ENCODE measurements at regions not wholly inside any gene's neighbourhood (a gene's known extent, or its start where the extent isn't known, plus 50 kb on each side); places are given as distances from the start of the nearest gene placed in this dataset.

DNA sequence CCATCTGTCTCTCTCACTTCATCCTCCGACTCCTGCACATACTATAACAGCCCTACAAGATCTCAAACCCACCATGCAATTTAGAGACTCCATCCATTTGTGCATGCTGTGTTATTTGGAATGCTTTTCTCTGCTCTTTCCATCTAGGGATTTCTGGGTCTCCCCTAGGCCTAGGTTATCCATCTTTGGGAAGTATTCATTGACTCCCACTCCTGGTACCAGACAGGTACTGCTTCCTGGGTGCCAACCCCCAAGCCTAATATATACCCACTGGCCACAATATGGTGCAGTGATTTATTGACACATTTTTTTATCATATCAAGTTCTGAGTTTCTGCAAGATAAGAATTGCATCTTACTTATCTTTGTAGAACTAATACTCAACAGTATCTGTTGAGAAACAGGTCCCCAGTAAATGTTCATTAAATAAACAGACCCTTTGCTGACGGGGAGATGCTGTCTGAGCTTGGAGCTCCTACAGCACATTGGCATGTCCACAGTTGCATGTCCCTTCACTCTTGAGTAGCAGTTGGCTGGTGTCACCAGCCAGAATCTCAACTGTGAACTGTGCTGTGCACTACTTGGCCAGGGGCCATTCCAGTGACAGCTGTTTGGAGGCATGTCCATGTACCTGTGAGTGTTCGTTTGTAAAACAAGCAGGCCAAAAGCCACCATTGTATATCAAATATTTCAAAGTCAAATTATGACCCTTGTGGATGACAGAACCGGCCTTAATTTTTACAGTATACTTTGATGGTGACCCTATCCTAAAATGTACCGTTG, 223.3 kb upstream of the NFE2L3 start:
- no peak overlapping the region for H3K4me3 ChIP-seq (ENCODE audit: control insufficient read depth, low read depth, low read length)
- TF ChIP-seq, protein P1, sequence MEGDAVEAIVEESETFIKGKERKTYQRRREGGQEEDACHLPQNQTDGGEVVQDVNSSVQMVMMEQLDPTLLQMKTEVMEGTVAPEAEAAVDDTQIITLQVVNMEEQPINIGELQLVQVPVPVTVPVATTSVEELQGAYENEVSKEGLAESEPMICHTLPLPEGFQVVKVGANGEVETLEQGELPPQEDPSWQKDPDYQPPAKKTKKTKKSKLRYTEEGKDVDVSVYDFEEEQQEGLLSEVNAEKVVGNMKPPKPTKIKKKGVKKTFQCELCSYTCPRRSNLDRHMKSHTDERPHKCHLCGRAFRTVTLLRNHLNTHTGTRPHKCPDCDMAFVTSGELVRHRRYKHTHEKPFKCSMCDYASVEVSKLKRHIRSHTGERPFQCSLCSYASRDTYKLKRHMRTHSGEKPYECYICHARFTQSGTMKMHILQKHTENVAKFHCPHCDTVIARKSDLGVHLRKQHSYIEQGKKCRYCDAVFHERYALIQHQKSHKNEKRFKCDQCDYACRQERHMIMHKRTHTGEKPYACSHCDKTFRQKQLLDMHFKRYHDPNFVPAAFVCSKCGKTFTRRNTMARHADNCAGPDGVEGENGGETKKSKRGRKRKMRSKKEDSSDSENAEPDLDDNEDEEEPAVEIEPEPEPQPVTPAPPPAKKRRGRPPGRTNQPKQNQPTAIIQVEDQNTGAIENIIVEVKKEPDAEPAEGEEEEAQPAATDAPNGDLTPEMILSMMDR (IDR thresholded peaks at IDR 0.05; ENCODE audit: control insufficient read depth, insufficient read depth, low read depth, low read length, missing control alignments): no peak
- DNase-seq (ENCODE audit: low read depth): no peak

DNA sequence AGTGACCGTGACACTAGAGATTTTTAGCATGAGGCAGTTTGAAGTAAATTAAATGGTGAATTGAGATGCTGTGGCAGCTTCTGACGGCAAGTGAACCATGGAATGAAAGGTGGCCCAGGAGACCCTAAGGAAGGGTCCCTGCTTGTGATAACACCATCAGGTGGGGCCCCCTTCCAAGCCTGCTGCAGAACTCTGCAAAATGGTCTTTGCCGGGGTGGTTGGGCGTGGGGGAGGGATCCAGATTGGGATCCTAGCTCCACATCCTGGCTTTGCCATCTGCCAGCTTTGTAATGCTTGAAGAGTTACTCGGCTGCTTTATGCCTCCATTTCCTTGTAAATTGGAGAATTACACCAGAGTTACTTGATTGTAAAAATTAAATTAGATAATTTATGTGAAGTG, 222.6 kb upstream of the NFE2L3 start:
- TF ChIP-seq, protein P1 (IDR thresholded peaks at IDR 0.05; ENCODE audit: control insufficient read depth, insufficient read depth, low read depth, low read length, missing control alignments): no peak
- no peak overlapping the region for H3K4me3 ChIP-seq (ENCODE audit: control insufficient read depth, low read depth, low read length)
- DNase-seq (ENCODE audit: low read depth): no peak

DNA sequence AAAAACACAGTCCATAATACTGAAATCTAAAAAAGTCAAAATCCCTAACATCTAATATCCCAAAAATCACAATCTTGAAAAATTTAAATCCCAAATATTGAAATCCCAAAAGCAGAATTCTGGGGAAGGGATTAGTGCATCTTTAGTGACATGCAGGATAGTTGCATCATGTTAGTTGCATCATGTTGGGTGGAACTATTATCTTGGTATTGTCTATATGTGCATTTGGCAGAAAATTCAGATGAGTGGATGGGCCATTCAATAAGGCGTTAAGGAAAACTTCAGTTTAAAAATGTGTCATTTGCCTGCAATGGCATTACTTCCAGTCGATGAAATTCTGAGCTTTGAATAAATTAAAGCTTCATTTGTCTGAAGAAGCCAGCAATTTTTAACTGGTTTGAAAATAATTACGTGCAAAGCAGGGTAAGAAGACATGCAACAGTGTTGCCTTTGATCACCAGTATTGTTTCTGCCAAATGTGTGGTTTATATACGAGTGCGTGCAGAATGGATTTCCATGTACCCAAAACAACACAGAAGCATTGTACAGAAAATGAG, 221.4 kb upstream of the NFE2L3 start:
- no peak overlapping the region for H3K4me3 ChIP-seq (ENCODE audit: control insufficient read depth, low read depth, low read length)
- DNase-seq (ENCODE audit: low read depth): no peak
- TF ChIP-seq, protein P1 (IDR thresholded peaks at IDR 0.05; ENCODE audit: control insufficient read depth, insufficient read depth, low read depth, low read length, missing control alignments): no peak

DNA sequence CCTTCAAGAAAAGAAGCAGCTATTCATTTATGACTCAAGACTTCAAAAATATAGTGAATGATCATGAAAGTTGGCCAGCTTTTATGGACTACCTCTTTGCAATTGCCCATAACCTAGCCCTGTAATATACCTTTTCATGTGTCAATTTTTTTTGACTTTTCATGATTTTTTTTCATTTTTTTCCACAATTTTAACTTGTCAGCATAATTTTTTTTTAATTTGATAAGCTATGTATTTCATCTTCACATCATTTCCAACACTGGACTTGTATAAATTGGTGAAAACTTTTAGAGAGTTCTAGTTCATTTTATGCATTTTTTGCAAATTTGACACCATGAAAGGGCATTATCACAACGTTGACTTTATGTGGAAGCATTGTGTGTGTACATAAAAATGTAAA, 220.8 kb upstream of the NFE2L3 start:
- no peak for DNase-seq (ENCODE audit: low read depth)
- H3K4me3 ChIP-seq (ENCODE audit: control insufficient read depth, low read depth, low read length): no peak overlapping the region
- TF ChIP-seq, protein P1 (IDR thresholded peaks at IDR 0.05; ENCODE audit: control insufficient read depth, insufficient read depth, low read depth, low read length, missing control alignments): no peak

DNA sequence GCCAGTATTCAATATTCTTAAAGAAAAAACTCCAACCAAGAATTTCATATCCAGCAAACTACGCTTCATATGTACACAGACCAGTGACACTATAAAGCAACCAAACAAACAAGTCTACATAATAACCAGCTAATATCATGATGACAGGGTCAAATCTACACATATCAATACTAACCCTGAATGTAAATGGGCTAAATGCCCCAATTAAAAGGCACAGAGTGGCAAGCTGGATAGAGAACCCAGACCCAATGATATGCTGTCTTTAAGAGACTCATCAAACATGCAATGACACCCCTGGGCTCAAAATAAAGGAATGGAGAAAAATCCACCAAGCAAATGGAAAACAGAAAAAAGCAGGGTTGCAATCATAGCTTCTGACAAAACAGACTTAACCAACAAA, 218.1 kb upstream of the NFE2L3 start:
- TF ChIP-seq, protein P1 (IDR thresholded peaks at IDR 0.05; ENCODE audit: control insufficient read depth, insufficient read depth, low read depth, low read length, missing control alignments): no peak
- DNase-seq (ENCODE audit: low read depth): no peak
- no peak overlapping the region for H3K4me3 ChIP-seq (ENCODE audit: control insufficient read depth, low read depth, low read length)

DNA sequence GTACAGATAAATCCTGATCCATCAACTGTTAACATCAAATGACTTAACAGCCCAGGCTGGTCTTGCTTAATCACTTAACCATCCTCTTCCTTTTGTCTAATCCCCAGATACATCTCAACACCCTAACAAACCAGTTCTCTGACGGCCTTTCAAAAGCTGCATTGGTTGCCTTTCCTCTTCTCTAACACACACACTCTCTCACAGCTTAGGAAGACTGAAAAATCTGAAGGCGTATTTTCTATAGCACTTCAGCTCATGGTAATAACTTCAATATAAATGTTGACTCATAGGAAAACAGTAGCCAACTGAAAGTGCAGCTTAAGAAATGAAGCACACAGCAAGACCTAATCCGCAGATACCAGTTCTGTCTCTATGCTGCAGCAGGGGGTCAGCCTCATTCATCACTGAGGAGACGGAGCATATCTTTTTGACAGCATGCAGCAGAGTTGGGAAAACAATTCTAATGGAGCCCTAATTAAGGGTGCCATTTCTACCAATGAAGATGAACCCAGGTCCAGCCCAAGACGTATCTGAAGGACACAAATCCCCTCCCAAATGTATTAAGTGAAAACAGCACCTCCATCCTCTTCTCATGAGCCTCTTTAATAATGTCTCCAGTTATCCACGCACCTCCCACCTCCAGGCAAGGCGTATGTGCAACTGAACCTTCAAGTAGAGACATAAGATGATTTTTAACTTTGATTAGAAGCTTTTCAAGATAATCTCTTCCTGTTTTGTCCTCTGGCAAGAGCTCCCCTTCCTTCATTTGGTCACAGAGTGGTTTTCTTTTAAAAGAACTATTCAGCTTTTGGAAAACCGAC, 211.7 kb upstream of the NFE2L3 start:
- DNase-seq (ENCODE audit: low read depth): no peak
- TF ChIP-seq, protein P1 (IDR thresholded peaks at IDR 0.05; ENCODE audit: control insufficient read depth, insufficient read depth, low read depth, low read length, missing control alignments): no peak
- H3K4me3 ChIP-seq (ENCODE audit: control insufficient read depth, low read depth, low read length): no peak overlapping the region
